Stomach (tissue), 8 donors: ENCODE measurements at regions not wholly inside any gene's neighbourhood (a gene's known extent, or its start where the extent isn't known, plus 50 kb on each side); places are given as distances from the start of the nearest gene placed in this dataset.

Source experiments
- DNase-seq, 2 donors: peaks; one replicate each; pipeline versions ENCODE4 v3.0.0 to v3.0.0-alpha.2; 2013 to 2019
- H3K27ac ChIP-seq, 5 donors: fragments of 200-600 bp in 4 of 5; sonication (generic) in 4 of 5; one replicate each; pipeline ENCODE4 v1.5.1; 2013 to 2019; ENCODE audit warnings: mild to moderate bottlenecking in 1 of 5, moderate library complexity in 1 of 5
- H3K27me3 ChIP-seq, 3 donors: fragments of 200-600 bp; sonication (generic); one replicate each; pipeline ENCODE4 v1.5.1; 2017 to 2019; ENCODE audit warnings: mixed run types in 1 of 3
- H3K36me3 ChIP-seq, 4 donors: fragments of 200-600 bp; sonication (generic); 1 replicate in 3 of 4; 2 replicates in 1 of 4; pipeline ENCODE4 v1.5.1; 2016 to 2019
- H3K4me1 ChIP-seq, 4 donors: fragments of 200-600 bp; sonication (generic); one replicate each; pipeline ENCODE4 v1.5.1; 2016 to 2019
- H3K4me3 ChIP-seq, 4 donors: fragments of 200-600 bp; sonication (generic) in 3 of 4; one replicate each; pipeline ENCODE4 v1.5.1; 2016 to 2019; ENCODE audit warnings: mild to moderate bottlenecking in 1 of 4
- H3K9me3 ChIP-seq, 4 donors: fragments of 200-600 bp; sonication (generic); one replicate each; pipeline ENCODE4 v1.5.1; 2016 to 2019
- EP300 ChIP-seq: sonication (generic); formaldehyde crosslinking; IDR thresholded peaks from one replicate; pipeline ENCODE4 v1.6.1; 2017; ENCODE audit warnings: antibody characterized with exemption
- POLR2A ChIP-seq, 4 donors: fragments of 450-650 bp; IDR thresholded peaks; one replicate each; pipeline ENCODE4 v1.6.1; 2016; ENCODE audit warnings: antibody characterized with exemption in 4 of 4, control low read depth in 2 of 4, mild to moderate bottlenecking in 1 of 4, moderate library complexity in 1 of 4
- POLR2AphosphoS5 ChIP-seq, 3 donors: sonication (generic); formaldehyde crosslinking; IDR thresholded peaks; one replicate each; pipeline ENCODE4 v1.6.1; 2016; ENCODE audit warnings: antibody characterized with exemption in 3 of 3
- WGBS, 5 donors: extraction: QIAGEN DNeasy Blood & Tissue Kit in 3 of 5; methylation state at CpG; one replicate each; pipeline versions ENCODE4 v1.1.5 to v1.1.7; 2013 to 2018; 5-methylcytosine and 5-hydroxymethylcytosine counted together
- intact Hi-C: fragments of 100-400 bp; cut with DNase I; formaldehyde crosslinking; loops from one replicate; pipeline ENCODE4 v1.15.1; 2023; ENCODE audit warnings: low total_unique reads
- TF ChIP-seq, protein P1 (sequence below), 7 experiments: fragments of 450-650 bp in 4 of 7; fragments of 200-600 bp in 3 of 7; sonication (generic) in 3 of 7; IDR thresholded peaks; one replicate each; pipeline ENCODE4 v1.5.1; 2016 to 2019; ENCODE audit warnings: antibody characterized with exemption in 7 of 7, control low read depth in 2 of 7, mild to moderate bottlenecking in 1 of 7
- donor health status: healthy with polysubstance abuse.
- donor health status: Bipolar disorder and iron deficiency.
- donor health status: healthy.

DNA sequence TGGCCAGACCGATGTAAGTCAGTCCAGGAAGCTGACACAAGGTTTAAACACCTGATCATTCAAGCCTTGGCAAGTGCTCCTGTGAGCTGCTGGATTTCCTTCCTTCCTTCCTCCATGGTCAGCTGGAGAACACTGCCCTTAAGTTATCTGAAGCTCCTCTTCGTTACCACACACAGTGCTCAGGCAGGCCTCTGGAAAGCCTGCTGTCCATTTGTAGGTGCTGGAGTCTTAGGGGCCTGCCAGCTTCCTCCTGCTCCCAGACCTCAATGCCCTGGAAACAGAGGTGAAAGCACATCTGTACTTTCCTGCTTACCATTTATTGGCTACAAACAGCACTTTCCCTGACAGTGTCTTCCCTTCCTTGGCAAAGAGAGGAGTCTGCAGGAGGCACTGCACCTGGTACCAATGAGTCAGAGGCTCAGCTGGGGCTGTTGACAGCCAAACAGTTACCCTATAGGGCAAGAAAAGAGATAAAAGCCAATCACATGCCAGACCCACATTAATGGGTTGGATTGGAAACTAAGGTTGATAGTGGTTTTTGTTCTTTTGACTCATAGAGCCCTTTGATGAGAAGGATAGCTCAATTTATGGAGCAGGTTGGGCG is 72.6 kb upstream of the PUM3 start:
- Histone ChIP-seq H3K4me1 (no peaks in the 10 kb centered on the region), H3K36me3 (no peaks in the 10 kb centered on the region), H3K27me3 (no peaks in the 10 kb centered on the region), H3K27ac (no peak overlapping the region), H3K9me3 (no peaks in the 10 kb centered on the region), H3K4me3 (no peak overlapping the region)
- TF ChIP-seq EP300 (no peak), POLR2A (IDR thresholded peaks at IDR 0.05) (no peak), POLR2AphosphoS5 (IDR thresholded peaks at IDR 0.05) (no peak)
- TF ChIP-seq, protein P1, sequence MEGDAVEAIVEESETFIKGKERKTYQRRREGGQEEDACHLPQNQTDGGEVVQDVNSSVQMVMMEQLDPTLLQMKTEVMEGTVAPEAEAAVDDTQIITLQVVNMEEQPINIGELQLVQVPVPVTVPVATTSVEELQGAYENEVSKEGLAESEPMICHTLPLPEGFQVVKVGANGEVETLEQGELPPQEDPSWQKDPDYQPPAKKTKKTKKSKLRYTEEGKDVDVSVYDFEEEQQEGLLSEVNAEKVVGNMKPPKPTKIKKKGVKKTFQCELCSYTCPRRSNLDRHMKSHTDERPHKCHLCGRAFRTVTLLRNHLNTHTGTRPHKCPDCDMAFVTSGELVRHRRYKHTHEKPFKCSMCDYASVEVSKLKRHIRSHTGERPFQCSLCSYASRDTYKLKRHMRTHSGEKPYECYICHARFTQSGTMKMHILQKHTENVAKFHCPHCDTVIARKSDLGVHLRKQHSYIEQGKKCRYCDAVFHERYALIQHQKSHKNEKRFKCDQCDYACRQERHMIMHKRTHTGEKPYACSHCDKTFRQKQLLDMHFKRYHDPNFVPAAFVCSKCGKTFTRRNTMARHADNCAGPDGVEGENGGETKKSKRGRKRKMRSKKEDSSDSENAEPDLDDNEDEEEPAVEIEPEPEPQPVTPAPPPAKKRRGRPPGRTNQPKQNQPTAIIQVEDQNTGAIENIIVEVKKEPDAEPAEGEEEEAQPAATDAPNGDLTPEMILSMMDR (IDR thresholded peaks at IDR 0.05): no peak
- peak in 1 of 2 donors; percentile 24 for DNase-seq
- intact Hi-C loops: no loop called here
- 72 to 81% (median 74%) methylated on average over 3 of the region's 3 CpGs for WGBS, 5 donors

DNA sequence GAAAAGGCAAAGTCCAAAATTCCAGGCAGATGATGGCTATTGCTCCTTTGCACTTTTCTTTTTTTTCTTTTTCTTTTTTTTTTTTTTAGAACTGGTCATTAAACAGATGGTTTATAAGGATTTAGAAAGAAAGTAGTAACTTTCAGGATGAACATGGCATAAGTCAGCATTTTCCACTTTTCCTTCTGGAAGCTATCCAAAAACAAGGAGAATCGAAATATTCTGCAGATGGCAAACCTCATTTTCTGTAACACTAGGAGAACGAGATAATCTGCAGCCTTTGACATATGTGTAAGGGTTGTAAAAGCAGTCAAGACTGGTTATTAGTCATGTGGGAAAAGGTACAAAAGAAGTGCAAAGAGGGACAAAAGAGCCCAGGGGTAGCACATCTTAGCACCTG is 69.1 kb upstream of the PUM3 start:
- Histone ChIP-seq H3K9me3 (no peaks in the 10 kb centered on the region), H3K36me3 (no peaks in the 10 kb centered on the region), H3K4me3 (no peak overlapping the region), H3K27ac (no peak overlapping the region), H3K27me3 (no peaks in the 10 kb centered on the region), H3K4me1 (no peaks in the 10 kb centered on the region)
- TF ChIP-seq, protein P1 (IDR thresholded peaks at IDR 0.05): no peak
- TF ChIP-seq POLR2A (IDR thresholded peaks at IDR 0.05) (no peak), POLR2AphosphoS5 (IDR thresholded peaks at IDR 0.05) (no peak), EP300 (no peak)
- WGBS, 5 donors: 40 to 62% (median 56%) methylated on average over 2 of the region's 2 CpGs
- intact Hi-C loops: no loop called here
- no peak for DNase-seq

GRCh38 chr9:2907411-2907810 is 63.5 kb upstream of the PUM3 start:
- Histone ChIP-seq H3K36me3 (no peaks in the 10 kb centered on the region), H3K27ac (no peak overlapping the region), H3K27me3 (peaks cover 0 to 4% (median 0%) of the 10 kb centered on the region in 3 donors), H3K9me3 (no peaks in the 10 kb centered on the region), H3K4me1 (no peaks in the 10 kb centered on the region), H3K4me3 (no peak overlapping the region)
- TF ChIP-seq EP300 (no peak), POLR2A (IDR thresholded peaks at IDR 0.05) (no peak)
- TF ChIP-seq, protein P1 (IDR thresholded peaks at IDR 0.05): no peak
- intact Hi-C loops: no loop called here
- DNase-seq: no peak
- WGBS, 5 donors: 58 to 83% (median 73%) methylated on average over 1 of the region's 1 CpG

DNA sequence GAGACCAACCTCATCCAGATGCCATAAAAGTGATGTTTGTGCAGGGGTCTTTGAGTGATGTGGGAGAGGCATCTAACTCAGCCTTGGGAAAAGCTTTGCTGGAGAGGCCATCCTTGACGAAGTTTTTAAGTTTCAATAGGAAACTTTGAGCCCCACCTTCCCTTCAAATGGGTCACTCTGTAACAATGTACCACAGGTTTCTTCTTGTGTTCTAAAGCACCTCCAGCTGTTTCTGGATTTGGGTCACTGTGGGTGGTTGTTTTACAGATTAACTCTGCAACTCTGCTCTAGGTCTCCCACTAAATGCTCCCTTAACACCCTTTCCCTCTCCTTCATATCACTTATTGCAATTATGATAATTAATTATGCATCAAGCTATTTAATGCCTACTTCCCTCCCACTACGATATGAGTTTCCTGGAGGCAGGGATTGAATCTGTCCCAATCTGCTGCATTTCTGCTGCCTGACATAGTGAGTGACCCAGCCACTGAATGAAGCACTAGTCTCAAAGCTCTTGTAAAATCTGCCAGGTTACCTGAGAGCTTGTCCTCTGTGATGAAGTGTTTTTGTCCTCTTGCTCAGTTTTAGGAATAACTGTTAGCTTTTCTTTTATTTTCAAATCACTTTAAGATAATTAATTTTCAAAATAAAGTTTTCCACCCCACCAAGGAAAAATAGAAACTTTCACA is 60.5 kb upstream of the PUM3 start:
- TF ChIP-seq POLR2A (IDR thresholded peaks at IDR 0.05): no peak
- TF ChIP-seq EP300: no peak
- no peak for TF ChIP-seq POLR2AphosphoS5 (IDR thresholded peaks at IDR 0.05)
- TF ChIP-seq, protein P1 (IDR thresholded peaks at IDR 0.05): no peak
- H3K36me3 ChIP-seq: no peaks in the 10 kb centered on the region
- no peaks in the 10 kb centered on the region for H3K4me1 ChIP-seq
- peaks cover 0 to 6% (median 0%) of the 10 kb centered on the region in 4 donors for H3K9me3 ChIP-seq
- 66 to 80% (median 68%) methylated on average over 2 of the region's 2 CpGs for WGBS, 5 donors
- H3K4me3 ChIP-seq: no peak overlapping the region
- peaks cover 0 to 4% (median 0%) of the 10 kb centered on the region in 3 donors for H3K27me3 ChIP-seq
- H3K27ac ChIP-seq: no peak overlapping the region
- no peak for DNase-seq
- intact Hi-C loops: no loop called here
